ENCODE measurements at regions not wholly inside any gene's neighbourhood (a gene's known extent, or its start where the extent isn't known, plus 50 kb on each side); places are given as distances from the start of the nearest gene placed in this dataset.

GRCh38 chr5:87164409-87164808 lies 103.3 kb upstream of the RASA1 start:
- no peak overlapping the region for H3K4me3 ChIP-seq
- H3K4me1 ChIP-seq (replicated peaks in 1 of 2), result no peaks in the 10 kb centered on the region
- H3K27ac ChIP-seq, result no peak overlapping the region
- WGBS, 10 experiments, result 0 to 100% (median 71%) methylated on average over 1 to 2 of the region's 2 CpGs
- in situ Hi-C loops (cut with MboI; ENCODE audit: low pct_unique_long_range_greater_than_20kb in 2 of 9, low sequenced_read_pairs in 9 of 9, unreplicated experiment in 9 of 9), result no loop called here
- no peak for ATAC-seq (replicated peaks in 6 of 8)

GRCh38 chr5:87169300-87169991 lies 98.2 kb upstream of the RASA1 start:
- 32 to 86% (median 76%) methylated on average over 3 to 8 of the region's 8 CpGs for WGBS, 10 experiments
- in situ Hi-C loops (cut with MboI; ENCODE audit: low pct_unique_long_range_greater_than_20kb in 2 of 9, low sequenced_read_pairs in 9 of 9, unreplicated experiment in 9 of 9), result no loop called here
- Histone ChIP-seq H3K27ac (no peak overlapping the region), H3K4me3 (no peak overlapping the region), H3K4me1 (replicated peaks in 1 of 2) (no peaks in the 10 kb centered on the region)
- no peak for ATAC-seq (replicated peaks in 6 of 8)

- Histone ChIP-seq H3K4me3 (no peak overlapping the region), H3K27ac (no peak overlapping the region), H3K4me1 (replicated peaks in 1 of 2) (no peaks in the 10 kb centered on the region)
- in situ Hi-C loops (cut with MboI; ENCODE audit: low pct_unique_long_range_greater_than_20kb in 2 of 9, low sequenced_read_pairs in 9 of 9, unreplicated experiment in 9 of 9), result no loop called here
- no peak for ATAC-seq (replicated peaks in 6 of 8)
- WGBS, 10 experiments, result 0 to 80% (median 50%) methylated on average over 2 to 3 of the region's 3 CpGs; no CpG with 5 or more reads in 1 of the 10 experiments
Observed at GRCh38 chr5:87170799-87171198, 96.9 kb upstream of the RASA1 start.

GRCh38 chr5:87182649-87183048 lies 85.0 kb upstream of the RASA1 start:
- peaks cover 12 to 16% of the 10 kb centered on the region in 2 donors for H3K4me1 ChIP-seq (replicated peaks in 1 of 2)
- in situ Hi-C loops (cut with MboI; ENCODE audit: low pct_unique_long_range_greater_than_20kb in 2 of 9, low sequenced_read_pairs in 9 of 9, unreplicated experiment in 9 of 9), result no loop called here
- no peak overlapping the region for H3K27ac ChIP-seq
- WGBS, 10 experiments, result 0 to 95% (median 52%) methylated on average over 2 to 4 of the region's 4 CpGs; no CpG with 5 or more reads in 1 of the 10 experiments
- ATAC-seq (replicated peaks in 6 of 8), result peak in 1 of 8 experiments; percentile 55
- no peak overlapping the region for H3K4me3 ChIP-seq

GRCh38 chr5:87183896-87184295 lies 83.8 kb upstream of the RASA1 start:
- no peak overlapping the region for H3K27ac ChIP-seq
- in situ Hi-C loops (cut with MboI; ENCODE audit: low pct_unique_long_range_greater_than_20kb in 2 of 9, low sequenced_read_pairs in 9 of 9, unreplicated experiment in 9 of 9), result no loop called here
- peaks cover 12 to 16% of the 10 kb centered on the region in 2 donors for H3K4me1 ChIP-seq (replicated peaks in 1 of 2)
- WGBS, 10 experiments, result 30 to 90% (median 48%) methylated on average over 1 to 3 of the region's 3 CpGs; no CpG with 5 or more reads in 1 of the 10 experiments
- H3K4me3 ChIP-seq, result no peak overlapping the region
- no peak for ATAC-seq (replicated peaks in 6 of 8)

GRCh38 chr5:87184605-87185004 lies 83.1 kb upstream of the RASA1 start:
- peak in 5 of 8 experiments; percentile 64 to 86 (median 69) for ATAC-seq (replicated peaks in 6 of 8)
- whole genome bisulfite sequencing, 10 experiments, result 0 to 86% (median 73%) methylated on average over 1 to 5 of the region's 5 CpGs; no CpG with 5 or more reads in 2 of the 10 experiments
- in situ Hi-C loops (cut with MboI; ENCODE audit: low pct_unique_long_range_greater_than_20kb in 2 of 9, low sequenced_read_pairs in 9 of 9, unreplicated experiment in 9 of 9), result no loop called here
- Histone ChIP-seq H3K4me1 (replicated peaks in 1 of 2) (peaks cover 12 to 16% of the 10 kb centered on the region in 2 donors), H3K4me3 (no peak overlapping the region), H3K27ac (peak overlapping the region in 1 of 2 donors; percentile 6)

- H3K4me3 ChIP-seq, result no peak overlapping the region
- WGBS, 10 experiments, result 38 to 100% (median 63%) methylated on average over 1 to 3 of the region's 3 CpGs; no CpG with 5 or more reads in 1 of the 10 experiments
- H3K27ac ChIP-seq, result no peak overlapping the region
- in situ Hi-C loops (cut with MboI; ENCODE audit: low pct_unique_long_range_greater_than_20kb in 2 of 9, low sequenced_read_pairs in 9 of 9, unreplicated experiment in 9 of 9), result no loop called here
- H3K4me1 ChIP-seq (replicated peaks in 1 of 2), result peaks cover 12 to 16% of the 10 kb centered on the region in 2 donors
- ATAC-seq (replicated peaks in 6 of 8), result no peak
Observed at GRCh38 chr5:87185838-87186237, 81.8 kb upstream of the RASA1 start.

GRCh38 chr5:87188391-87188790 lies 79.3 kb upstream of the RASA1 start:
- Histone ChIP-seq H3K4me1 (replicated peaks in 1 of 2) (peaks cover 11 to 12% of the 10 kb centered on the region in 2 donors), H3K4me3 (no peak overlapping the region), H3K27ac (no peak overlapping the region)
- in situ Hi-C loops (cut with MboI; ENCODE audit: low pct_unique_long_range_greater_than_20kb in 2 of 9, low sequenced_read_pairs in 9 of 9, unreplicated experiment in 9 of 9), result no loop called here
- 11 to 100% (median 60%) methylated on average over 1 to 3 of the region's 3 CpGs; no CpG with 5 or more reads in 2 of the 10 experiments for WGBS, 10 experiments
- ATAC-seq (replicated peaks in 6 of 8), result no peak

GRCh38 chr5:87190041-87190440 lies 77.6 kb upstream of the RASA1 start:
- H3K4me3 ChIP-seq, result no peak overlapping the region
- H3K27ac ChIP-seq, result no peak overlapping the region
- in situ Hi-C loops (cut with MboI; ENCODE audit: low pct_unique_long_range_greater_than_20kb in 2 of 9, low sequenced_read_pairs in 9 of 9, unreplicated experiment in 9 of 9), result no loop called here
- H3K4me1 ChIP-seq (replicated peaks in 1 of 2), result peaks cover 0 to under 1% of the 10 kb centered on the region in 2 donors
- no peak for ATAC-seq (replicated peaks in 6 of 8)

- ATAC-seq (replicated peaks in 6 of 8), result no peak
- Histone ChIP-seq H3K4me1 (replicated peaks in 1 of 2) (no peaks in the 10 kb centered on the region), H3K4me3 (no peak overlapping the region), H3K27ac (no peak overlapping the region)
- in situ Hi-C loops (cut with MboI; ENCODE audit: low pct_unique_long_range_greater_than_20kb in 2 of 9, low sequenced_read_pairs in 9 of 9, unreplicated experiment in 9 of 9), result no loop called here
Observed at GRCh38 chr5:87190687-87191086, 77.0 kb upstream of the RASA1 start.

GRCh38 chr5:87191645-87192044 lies 76.0 kb upstream of the RASA1 start:
- no peak for ATAC-seq (replicated peaks in 6 of 8)
- in situ Hi-C loops (cut with MboI; ENCODE audit: low pct_unique_long_range_greater_than_20kb in 2 of 9, low sequenced_read_pairs in 9 of 9, unreplicated experiment in 9 of 9), result no loop called here
- Histone ChIP-seq H3K27ac (no peak overlapping the region), H3K4me1 (replicated peaks in 1 of 2) (no peaks in the 10 kb centered on the region), H3K4me3 (no peak overlapping the region)

GRCh38 chr5:87195104-87195591 lies 72.5 kb upstream of the RASA1 start:
- peak in 2 of 8 experiments; percentile 82 to 83 for ATAC-seq (replicated peaks in 6 of 8)
- H3K4me3 ChIP-seq, result no peak overlapping the region
- no peaks in the 10 kb centered on the region for H3K4me1 ChIP-seq (replicated peaks in 1 of 2)
- H3K27ac ChIP-seq, result no peak overlapping the region
- 0 to 95% (median 86%) methylated on average over 2 to 4 of the region's 4 CpGs; no CpG with 5 or more reads in 1 of the 10 experiments for WGBS, 10 experiments
- in situ Hi-C loops (cut with MboI; ENCODE audit: low pct_unique_long_range_greater_than_20kb in 2 of 9, low sequenced_read_pairs in 9 of 9, unreplicated experiment in 9 of 9), result no loop called here

GRCh38 chr5:87195616-87196015 lies 72.1 kb upstream of the RASA1 start:
- WGBS, 10 experiments, result 17 to 90% (median 73%) methylated on average over 1 to 3 of the region's 3 CpGs; no CpG with 5 or more reads in 2 of the 10 experiments
- no peak overlapping the region for H3K27ac ChIP-seq
- in situ Hi-C loops (cut with MboI; ENCODE audit: low pct_unique_long_range_greater_than_20kb in 2 of 9, low sequenced_read_pairs in 9 of 9, unreplicated experiment in 9 of 9), result no loop called here

GRCh38 chr5:87198010-87198409 lies 69.7 kb upstream of the RASA1 start:
- no peaks in the 10 kb centered on the region for H3K4me1 ChIP-seq (replicated peaks in 1 of 2)
- WGBS, 10 experiments, result 47 to 100% (median 88%) methylated on average over 1 to 5 of the region's 5 CpGs; no CpG with 5 or more reads in 1 of the 10 experiments
- in situ Hi-C loops (cut with MboI; ENCODE audit: low pct_unique_long_range_greater_than_20kb in 2 of 9, low sequenced_read_pairs in 9 of 9, unreplicated experiment in 9 of 9), result no loop called here
- no peak overlapping the region for H3K4me3 ChIP-seq
- no peak overlapping the region for H3K27ac ChIP-seq
- ATAC-seq (replicated peaks in 6 of 8), result no peak

More at GRCh38 chr5:87195616-87196015, 72.1 kb upstream of the RASA1 start:
- Histone ChIP-seq H3K4me1 (replicated peaks in 1 of 2) (no peaks in the 10 kb centered on the region), H3K4me3 (no peak overlapping the region)
- no peak for ATAC-seq (replicated peaks in 6 of 8)

Measured in motor neuron (in vitro differentiated cells).